HCT116 (cell line): ENCODE measurements at regions not wholly inside any gene's neighbourhood (a gene's known extent, or its start where the extent isn't known, plus 50 kb on each side); places are given as distances from the start of the nearest gene placed in this dataset.

ENCODE experiments used
- ATAC-seq: fragments of 200-7000 bp; cut with Tn5 transposase; 2 replicates; pipeline ENCODE4 v1.9.1; 2020; ENCODE audit warnings: mild to moderate bottlenecking, moderate library complexity
- BruUV-seq: library from RNA; stranded (reverse); fragments of 400-500 nt; replicated peaks from 2 replicates; lab custom pipeline; 2021; lab: Mats Ljungman, UMichigan
- CTCF ChIA-PET: fragments of 300-600 bp; sonication (Branson Sonifier 250); formaldehyde crosslinking; loops from one replicate; lab custom pipeline; 2021; ENCODE audit warnings: antibody characterized with exemption; lab: Charles Lee
- POLR2A ChIA-PET: fragments of 300-600, 350-600 bp; sonication (Branson Sonifier 250); formaldehyde crosslinking; loops from one replicate; lab custom pipeline; 2021; ENCODE audit warnings: antibody characterized with exemption; lab: Charles Lee
- RAD21 ChIA-PET, 2 experiments: fragments of 300-600 bp; sonication (Branson Sonifier 250); formaldehyde crosslinking; loops; one replicate each; lab custom pipeline; 2023; ENCODE audit warnings: low total read pairs in 2 of 2; ENCODE audit not compliant: uncharacterized antibody in 2 of 2, unreplicated experiment in 2 of 2, low non-redundant PET in 1 of 2; lab: Charles Lee
- DNase-seq: peaks from one replicate; pipeline ENCODE4 v3.0.0-alpha.2; 2010; ENCODE audit warnings: low read depth, low spot score
- H2AFZ ChIP-seq: fragments of 200-600 bp; shearing (Covaris generic), sonication (generic); 2 replicates; pipeline ENCODE4 v1.6.1; 2017; ENCODE audit warnings: low read depth, mixed run types, mixed read lengths, antibody characterized with exemption, low read length; ENCODE audit not compliant: poor library complexity, severe bottlenecking
- H3K27ac ChIP-seq: 2 replicates; pipeline ENCODE4 v1.5.1; 2012; ENCODE audit warnings: low read depth, low read length
- H3K27me3 ChIP-seq: fragments of 200-600 bp; sonication (generic); 2 replicates; pipeline ENCODE4 v1.6.1; 2016; ENCODE audit warnings: mixed run types, low read length, mixed read lengths; ENCODE audit not compliant: insufficient read depth
- H3K36me3 ChIP-seq, 2 experiments: fragments of 200-500 bp in 1 of 2; fragments of 200-600 bp in 1 of 2; sonication (Bioruptor generic) in 1 of 2; sonication (generic) in 1 of 2; 2 replicates each; pipeline versions ENCODE4 v1.5.1 to v1.6.1; 2014 to 2016; ENCODE audit warnings: low read length in 2 of 2, inconsistent platforms in 1 of 2, mixed read lengths in 1 of 2, mixed run types in 1 of 2; ENCODE audit not compliant: insufficient read depth in 2 of 2, control insufficient read depth in 1 of 2
- H3K4me1 ChIP-seq, 2 experiments: fragments of 200-600 bp in 1 of 2; sonication (generic) in 1 of 2; 2 replicates each; pipeline versions ENCODE4 v1.5.1 to v1.6.1; 2012 to 2017; ENCODE audit warnings: low read length in 2 of 2, inconsistent platforms in 1 of 2, mild to moderate bottlenecking in 1 of 2, mixed read lengths in 1 of 2, mixed run types in 1 of 2, moderate library complexity in 1 of 2; ENCODE audit not compliant: insufficient read depth in 2 of 2, control insufficient read depth in 1 of 2
- H3K4me2 ChIP-seq: fragments of 200-600 bp; sonication (generic); 2 replicates; pipeline ENCODE4 v1.6.1; 2017; ENCODE audit warnings: mixed run types, low read length, mixed read lengths
- H3K4me3 ChIP-seq, 2 experiments: fragments of 200-600 bp in 1 of 2; sonication (generic) in 1 of 2; replicated peaks in 1 of 2; 2 replicates each; pipeline ENCODE4 v1.5.1; 2011 to 2016; ENCODE audit warnings: low read length in 2 of 2, control low read depth in 1 of 2, low read depth in 1 of 2, mild to moderate bottlenecking in 1 of 2, mixed read lengths in 1 of 2, mixed run types in 1 of 2
- H3K79me2 ChIP-seq: fragments of 200-600 bp; sonication (generic); 2 replicates; pipeline ENCODE4 v1.6.1; 2017; ENCODE audit warnings: mild to moderate bottlenecking, mixed run types, low read length, moderate library complexity, mixed read lengths; ENCODE audit not compliant: insufficient read depth
- H3K9ac ChIP-seq: fragments of 200-600 bp; sonication (generic); 2 replicates; pipeline ENCODE4 v1.6.1; 2016; ENCODE audit warnings: low read length, mixed read lengths
- H3K9me2 ChIP-seq: fragments of 200-600 bp; sonication (generic), shearing (Covaris generic); 2 replicates; pipeline ENCODE4 v1.6.1; 2017; ENCODE audit warnings: mixed run types, mild to moderate bottlenecking, moderate library complexity; ENCODE audit not compliant: insufficient read depth
- H3K9me3 ChIP-seq, 2 experiments: fragments of 200-500 bp in 1 of 2; fragments of 200-600 bp in 1 of 2; sonication (Bioruptor generic) in 1 of 2; sonication (generic) in 1 of 2; 2 replicates each; pipeline ENCODE4 v1.6.1; 2014 to 2017; ENCODE audit warnings: low read length in 2 of 2, mixed read lengths in 2 of 2, inconsistent platforms in 1 of 2, low read depth in 1 of 2, mild to moderate bottlenecking in 1 of 2, mixed run types in 1 of 2, moderate library complexity in 1 of 2; ENCODE audit not compliant: control insufficient read depth in 1 of 2, insufficient read depth in 1 of 2
- H4K20me1 ChIP-seq: fragments of 200-600 bp; sonication (generic), shearing (Covaris generic); 2 replicates; pipeline ENCODE4 v1.6.1; 2017; ENCODE audit warnings: mixed run types, mild to moderate bottlenecking, moderate library complexity; ENCODE audit not compliant: insufficient read depth
- CEBPB ChIP-seq: IDR thresholded peaks from 2 replicates; pipeline ENCODE4 v1.6.1; 2012; ENCODE audit warnings: low read depth
- CTCF ChIP-seq, 3 experiments: fragments of 200-600 bp in 1 of 3; sonication (generic) in 1 of 3; IDR thresholded peaks in 2 of 3; conservative IDR thresholded peaks in 1 of 3; 2 replicates each; pipeline ENCODE4 v1.5.1; 2012 to 2017; ENCODE audit warnings: low read depth in 2 of 3, low read length in 2 of 3, antibody characterized with exemption in 1 of 3, borderline replicate concordance in 1 of 3, control low read depth in 1 of 3, mild to moderate bottlenecking in 1 of 3, mixed read lengths in 1 of 3, mixed run types in 1 of 3, moderate library complexity in 1 of 3; ENCODE audit not compliant: insufficient read depth in 1 of 3
- EGR1 ChIP-seq: IDR thresholded peaks from 2 replicates; pipeline ENCODE4 v1.6.1; 2012; ENCODE audit warnings: low read depth
- ELF1 ChIP-seq: IDR thresholded peaks from 2 replicates; pipeline ENCODE4 v1.6.1; 2012; ENCODE audit warnings: low read depth, borderline replicate concordance
- EZH2phosphoT487 ChIP-seq: fragments of 200-600 bp; IDR thresholded peaks from 2 replicates; pipeline ENCODE4 v1.6.1; 2018; ENCODE audit warnings: antibody characterized with exemption, borderline replicate concordance
- FOSL1 ChIP-seq: IDR thresholded peaks from 2 replicates; pipeline ENCODE4 v1.6.1; 2012; ENCODE audit warnings: low read depth
- JUND ChIP-seq: IDR thresholded peaks from 2 replicates; pipeline ENCODE4 v1.6.1; 2012
- MAX ChIP-seq: IDR thresholded peaks from 2 replicates; pipeline ENCODE4 v1.6.1; 2012
- POLR2AphosphoS5 ChIP-seq: IDR thresholded peaks from 2 replicates; pipeline ENCODE4 v1.6.1; 2011; ENCODE audit warnings: mild to moderate bottlenecking, low read depth, low read length, moderate library complexity
- RAD21 ChIP-seq: IDR thresholded peaks from 2 replicates; pipeline ENCODE4 v1.6.1; 2012; ENCODE audit warnings: low read depth, mild to moderate bottlenecking
- REST ChIP-seq: IDR thresholded peaks from 2 replicates; pipeline ENCODE4 v1.6.1; 2012; ENCODE audit warnings: low read depth
- SIN3A ChIP-seq: IDR thresholded peaks from 2 replicates; pipeline ENCODE4 v1.6.1; 2012; ENCODE audit warnings: low read depth
- SP1 ChIP-seq: IDR thresholded peaks from 2 replicates; pipeline ENCODE4 v1.6.1; 2012; ENCODE audit warnings: low read depth
- SRF ChIP-seq: IDR thresholded peaks from 2 replicates; pipeline ENCODE4 v1.6.1; 2012; ENCODE audit warnings: low read depth
- TCF7L2 ChIP-seq: IDR thresholded peaks from 2 replicates; pipeline ENCODE4 v1.7.0; 2011; ENCODE audit warnings: borderline replicate concordance, inconsistent platforms; ENCODE audit not compliant: insufficient read depth, insufficient read length; ENCODE audit errors: extremely low read depth
- YY1 ChIP-seq: IDR thresholded peaks from 2 replicates; pipeline ENCODE4 v1.6.1; 2011; ENCODE audit warnings: low read length, low read depth, moderate library complexity, mild to moderate bottlenecking; ENCODE audit not compliant: insufficient replicate concordance; ENCODE audit errors: extremely low read depth
- ZBTB33 ChIP-seq: IDR thresholded peaks from 2 replicates; pipeline ENCODE4 v1.6.1; 2011; ENCODE audit warnings: mild to moderate bottlenecking, low read length, moderate library complexity; ENCODE audit not compliant: insufficient replicate concordance; ENCODE audit errors: extremely low read depth
- ZFX ChIP-seq: fragments of 450-650 bp; IDR thresholded peaks from 2 replicates; pipeline ENCODE4 v1.6.1; 2017
- ZNF274 ChIP-seq: fragments of 200-500 bp; sonication (Bioruptor generic); IDR thresholded peaks from 2 replicates; pipeline ENCODE4 v1.6.1; 2014; ENCODE audit warnings: mild to moderate bottlenecking, low read depth, low read length, inconsistent platforms
- intact Hi-C: fragments of 100-400 bp; cut with micrococcal nuclease; formaldehyde crosslinking; loops from 2 replicates; pipeline ENCODE4 v1.10.0; 2022
- TF ChIP-seq, protein P1 (sequence below): IDR thresholded peaks from 2 replicates; pipeline ENCODE4 v1.6.1; 2012

DNA sequence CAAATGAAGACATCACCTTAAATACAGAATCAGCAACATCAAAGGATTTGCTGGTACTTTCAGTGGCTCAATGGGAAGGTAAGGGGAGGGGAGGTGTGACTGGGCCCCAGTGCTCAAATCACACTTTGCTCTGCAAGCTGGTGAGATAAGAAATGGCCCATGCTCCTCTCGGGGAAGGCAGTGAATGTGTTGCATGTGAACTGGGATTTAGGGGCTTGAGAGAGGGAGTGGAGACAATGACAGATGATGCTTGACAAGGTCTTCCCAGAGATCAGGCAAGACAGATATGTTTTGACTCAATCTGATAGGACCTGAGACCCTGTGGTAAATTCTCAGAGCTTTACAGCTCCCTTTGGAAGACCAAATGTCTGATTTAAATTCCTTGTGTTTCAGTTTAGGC lies 233.0 kb upstream of the PROK2 start:
- no peak overlapping the region for H3K4me3 ChIP-seq
- ChIA-PET RAD21 (no interaction called here), POLR2A (no interaction called here), CTCF (no interaction called here)
- H3K9me2 ChIP-seq: no peaks in the 10 kb centered on the region
- H3K79me2 ChIP-seq: no peaks in the 10 kb centered on the region
- peak overlapping the region; percentile 43 for H3K4me2 ChIP-seq
- no peaks in the 10 kb centered on the region for H4K20me1 ChIP-seq
- no peak overlapping the region; the same call in 1 of the 2 replicates for H3K9ac ChIP-seq
- DNase-seq: no peak
- intact Hi-C loops: no loop called here
- H3K4me1 ChIP-seq: peaks cover 3 to 26% of the 10 kb centered on the region in 2 experiments; a peak in 3 of 4 replicates
- H3K36me3 ChIP-seq: no peaks in the 10 kb centered on the region
- H3K9me3 ChIP-seq: no peaks in the 10 kb centered on the region
- no TSS peak for BruUV-seq
- H3K27ac ChIP-seq: no peak overlapping the region
- H3K27me3 ChIP-seq: no peaks in the 10 kb centered on the region
- no peak for TF ChIP-seq ZNF274
- TF ChIP-seq RAD21: no peak
- no peak for TF ChIP-seq SIN3A
- no peak for TF ChIP-seq SP1
- TF ChIP-seq CEBPB: no peak
- TF ChIP-seq POLR2AphosphoS5: no peak
- TF ChIP-seq ZFX: no peak
- TF ChIP-seq JUND: no peak
- TF ChIP-seq CTCF (IDR thresholded peaks at IDR 0.05 in 2 of 3, conservative IDR thresholded peaks at IDR 0.05 in 1 of 3; ENCODE audit: borderline replicate concordance in 1 of 3, insufficient read depth in 1 of 3, low read depth in 2 of 3, low read length in 2 of 3): no peak
- no peak for TF ChIP-seq YY1
- no peak for TF ChIP-seq FOSL1
- TF ChIP-seq SRF: no peak
- TF ChIP-seq MAX: no peak
- TF ChIP-seq EGR1: no peak
- no peak for TF ChIP-seq ELF1
- TF ChIP-seq, protein P1, sequence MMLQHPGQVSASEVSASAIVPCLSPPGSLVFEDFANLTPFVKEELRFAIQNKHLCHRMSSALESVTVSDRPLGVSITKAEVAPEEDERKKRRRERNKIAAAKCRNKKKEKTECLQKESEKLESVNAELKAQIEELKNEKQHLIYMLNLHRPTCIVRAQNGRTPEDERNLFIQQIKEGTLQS: no peak
- no peak for TF ChIP-seq REST
- TF ChIP-seq EZH2phosphoT487: no peak
- no peak for TF ChIP-seq ZBTB33
- TF ChIP-seq TCF7L2: no peak
- TF ChIP-seq, all 23 proteins: peak for 0
- H2AFZ ChIP-seq: no peak overlapping the region
- no peak for ATAC-seq
